ENCODE measurements at regions not wholly inside any gene's neighbourhood (a gene's known extent, or its start where the extent isn't known, plus 50 kb on each side); places are given as distances from the start of the nearest gene placed in this dataset.

DNA sequence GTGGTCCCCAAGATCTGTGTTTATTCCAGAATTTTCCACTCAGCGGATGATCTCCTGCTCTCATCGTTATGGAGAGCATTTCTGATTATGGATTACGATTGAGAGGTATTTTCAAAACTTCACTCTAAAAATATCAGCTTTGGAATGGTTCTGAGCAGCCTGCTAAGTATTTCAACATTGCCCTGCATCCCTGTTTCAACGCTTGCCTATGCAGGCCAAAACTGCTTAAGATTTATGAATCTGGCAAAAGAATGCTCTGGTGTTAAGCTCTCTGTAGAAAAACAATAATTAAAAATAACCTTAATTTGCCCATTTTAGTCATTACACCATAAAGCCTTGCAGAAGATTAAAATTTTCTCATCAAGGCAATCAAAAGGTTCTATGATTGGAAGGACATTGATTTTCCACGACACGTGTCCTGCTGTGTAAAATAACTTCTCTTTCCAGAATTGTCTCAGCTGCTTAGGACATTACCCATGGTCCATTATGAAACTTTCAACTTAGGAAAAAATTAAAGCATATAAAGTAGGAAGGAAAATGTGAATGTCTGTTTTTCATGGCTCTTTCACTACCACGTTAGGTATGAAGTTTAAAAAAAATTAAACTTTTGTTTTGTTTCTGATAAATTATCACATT, 229.9 kb downstream of the ACKR3 start:
- Mint-ChIP-seq H3K9me3 (no peaks in the 10 kb centered on the region), H3K27ac (no peak overlapping the region), H3K27me3 (peaks cover 7% of the 10 kb centered on the region), H3K36me3 (no peaks in the 10 kb centered on the region), H3K4me1 (ENCODE audit: low read depth) (no peaks in the 10 kb centered on the region), H3K4me3 (no peak overlapping the region)
- CTCF ChIA-PET: no interaction called here
- no peak for DNase-seq
- POLR2A ChIA-PET: no interaction called here
- intact Hi-C loops (cut with micrococcal nuclease): no loop called here

DNA sequence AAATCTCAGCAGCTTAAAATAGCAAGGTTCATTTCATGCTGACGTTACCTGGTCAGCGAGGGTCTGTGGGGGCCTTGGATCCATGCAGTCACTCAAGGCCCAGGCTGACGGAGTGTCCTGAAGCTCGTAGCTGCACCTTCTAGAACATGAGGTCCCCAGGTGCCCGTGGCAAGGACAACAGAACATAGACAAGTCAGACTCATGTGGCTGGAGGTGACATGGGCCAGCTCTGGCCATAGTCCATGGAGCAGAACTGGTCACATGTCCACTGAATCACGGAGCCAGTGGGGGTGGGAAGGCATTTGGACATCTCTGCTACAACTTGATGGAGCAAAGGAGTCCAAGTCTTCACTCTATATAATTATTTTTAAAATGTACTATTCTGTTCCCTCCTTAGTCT, 233.2 kb downstream of the ACKR3 start:
- ChIA-PET POLR2A (no interaction called here), CTCF (no interaction called here)
- no peak for DNase-seq
- Mint-ChIP-seq H3K9me3 (peaks cover 3% of the 10 kb centered on the region), H3K36me3 (no peaks in the 10 kb centered on the region), H3K27ac (no peak overlapping the region), H3K4me3 (no peak overlapping the region), H3K27me3 (peaks cover 14% of the 10 kb centered on the region), H3K4me1 (ENCODE audit: low read depth) (no peaks in the 10 kb centered on the region)
- intact Hi-C loops (cut with micrococcal nuclease): no loop called here

DNA sequence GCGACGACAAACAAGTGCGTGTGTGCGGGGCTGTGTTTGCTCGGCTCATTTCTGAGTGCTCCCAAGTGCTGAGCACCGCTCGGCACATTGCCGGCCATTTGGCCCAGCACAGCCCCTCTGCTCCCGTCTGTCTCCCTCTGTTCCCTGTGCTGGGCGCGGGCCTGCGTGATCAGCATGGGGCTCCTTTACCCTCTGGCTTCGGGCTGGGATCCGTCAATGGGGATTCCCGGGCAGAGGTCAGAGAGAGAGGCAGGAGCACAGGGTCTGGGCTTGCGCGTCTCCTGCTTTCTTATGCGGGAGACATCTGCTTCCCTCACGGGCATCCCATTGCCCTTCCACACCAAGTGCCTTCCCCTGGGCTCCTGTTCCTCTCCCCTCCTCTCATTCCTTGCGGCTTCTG, 234.0 kb downstream of the ACKR3 start:
- intact Hi-C loops (cut with micrococcal nuclease): no loop called here
- DNase-seq: no peak
- Mint-ChIP-seq H3K4me1 (ENCODE audit: low read depth) (no peaks in the 10 kb centered on the region), H3K27ac (no peak overlapping the region), H3K27me3 (peaks cover 14% of the 10 kb centered on the region), H3K36me3 (peaks cover 4% of the 10 kb centered on the region), H3K9me3 (peaks cover 7% of the 10 kb centered on the region), H3K4me3 (no peak overlapping the region)
- ChIA-PET POLR2A (no interaction called here), CTCF (no interaction called here)

DNA sequence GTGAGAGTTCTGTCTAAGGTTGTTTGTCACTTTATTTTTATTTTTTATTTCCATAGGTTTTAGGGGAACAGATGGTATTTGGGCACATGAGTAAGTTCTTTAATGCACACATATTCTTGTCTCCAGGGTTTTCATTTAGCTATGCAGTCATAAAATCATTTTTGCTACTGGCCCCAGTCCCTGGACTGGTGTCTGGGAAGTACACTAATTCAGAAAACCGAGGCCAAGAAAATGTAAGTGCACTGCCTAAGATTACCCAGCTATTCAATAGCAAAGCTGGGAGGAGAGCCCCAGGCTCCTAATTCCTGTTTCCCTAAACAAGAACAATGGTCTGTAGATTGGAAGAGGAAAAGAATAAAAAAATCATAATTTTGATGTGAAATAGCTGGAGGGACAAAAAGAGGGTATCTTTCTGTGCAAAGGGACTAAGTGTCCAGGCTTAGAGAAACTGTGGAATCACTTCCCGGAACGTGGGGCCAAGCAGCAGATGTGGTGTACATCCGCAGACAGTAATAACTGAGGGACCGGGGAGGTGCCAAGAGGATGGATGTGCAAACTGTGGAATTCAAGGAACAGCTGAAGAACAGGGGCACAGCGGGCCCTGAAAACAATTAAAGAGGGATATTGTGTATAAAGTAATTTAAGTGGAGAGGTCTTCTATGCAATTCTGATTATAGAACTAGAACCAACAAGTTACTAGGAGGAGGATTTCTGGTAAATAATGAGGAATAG, 236.3 kb downstream of the ACKR3 start:
- Mint-ChIP-seq H3K27me3 (peaks cover 13% of the 10 kb centered on the region), H3K36me3 (peaks cover 6% of the 10 kb centered on the region), H3K4me3 (no peak overlapping the region), H3K9me3 (peaks cover 28% of the 10 kb centered on the region), H3K4me1 (ENCODE audit: low read depth) (no peaks in the 10 kb centered on the region), H3K27ac (no peak overlapping the region)
- ChIA-PET CTCF (interaction anchor here (0.6 to 0.7 kb wide), 2 partner anchors 166 to 684 kb away, joined by 3 to 5 read pairs; no protein-coding TSS in a partner anchor), POLR2A (no interaction called here)
- DNase-seq: no peak
- intact Hi-C loops (cut with micrococcal nuclease): no loop called here

DNA sequence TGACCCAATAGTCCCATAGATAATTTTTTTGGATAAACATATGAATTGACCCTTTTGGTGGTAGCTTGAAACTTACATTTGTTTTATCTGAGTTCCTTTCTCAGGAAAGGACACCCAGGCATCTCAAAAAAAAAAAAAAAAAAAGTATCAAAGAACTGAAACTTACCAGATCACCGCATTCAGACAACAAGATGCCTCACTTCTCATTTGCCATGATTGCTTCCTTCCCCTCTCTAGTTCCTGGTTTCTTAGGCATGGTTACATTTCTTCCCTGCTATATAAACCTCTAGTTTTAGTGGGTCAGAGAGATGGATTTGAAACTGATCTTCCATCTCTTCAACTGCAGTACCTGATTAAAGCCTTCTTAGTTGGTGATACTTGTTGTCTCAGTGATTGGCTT, 240.1 kb downstream of the ACKR3 start:
- H3K27me3 Mint-ChIP-seq: peaks cover 9% of the 10 kb centered on the region
- peaks cover 28% of the 10 kb centered on the region for H3K9me3 Mint-ChIP-seq
- no peak for DNase-seq
- CTCF ChIA-PET: no interaction called here
- intact Hi-C loops (cut with micrococcal nuclease): no loop called here
- peaks cover 6% of the 10 kb centered on the region for H3K36me3 Mint-ChIP-seq
- no peak overlapping the region for H3K27ac Mint-ChIP-seq
- POLR2A ChIA-PET: no interaction called here
- H3K4me1 Mint-ChIP-seq (ENCODE audit: low read depth): no peaks in the 10 kb centered on the region
- no peak overlapping the region for H3K4me3 Mint-ChIP-seq

DNA sequence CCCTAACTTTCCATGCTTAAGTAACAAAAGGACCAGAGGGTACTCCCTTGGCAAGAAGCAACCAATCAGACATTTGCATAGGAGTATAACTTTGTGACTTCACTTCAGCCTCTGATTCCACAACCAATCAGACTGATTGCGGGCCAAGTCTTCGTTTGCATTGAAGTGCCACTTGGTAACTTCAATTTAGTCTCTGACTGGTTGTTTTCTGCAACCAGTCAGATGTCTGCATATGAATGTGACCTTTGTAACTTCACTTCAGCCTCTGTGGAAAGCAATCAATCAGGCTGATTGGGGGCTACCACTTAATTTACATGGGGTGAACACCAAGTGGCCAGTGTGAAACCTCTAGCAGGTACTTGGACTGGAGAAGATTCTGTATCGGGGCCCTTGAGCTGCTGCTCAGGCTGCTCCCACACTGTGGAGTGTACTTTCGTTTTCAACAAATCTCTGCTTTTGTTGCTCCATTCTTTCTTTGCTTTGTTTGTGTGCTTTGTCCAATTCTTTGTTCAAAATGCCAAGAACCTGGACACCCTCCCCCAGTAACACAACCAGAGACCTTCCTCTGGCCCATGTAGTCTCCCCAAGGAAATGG, 241.5 kb downstream of the ACKR3 start:
- Mint-ChIP-seq H3K4me1 (ENCODE audit: low read depth) (no peaks in the 10 kb centered on the region), H3K4me3 (no peak overlapping the region), H3K27ac (no peak overlapping the region), H3K36me3 (peaks cover 6% of the 10 kb centered on the region), H3K9me3 (peaks cover 28% of the 10 kb centered on the region), H3K27me3 (peaks cover 4% of the 10 kb centered on the region)
- DNase-seq: no peak
- intact Hi-C loops (cut with micrococcal nuclease): no loop called here
- POLR2A ChIA-PET: no interaction called here
- CTCF ChIA-PET: no interaction called here

DNA sequence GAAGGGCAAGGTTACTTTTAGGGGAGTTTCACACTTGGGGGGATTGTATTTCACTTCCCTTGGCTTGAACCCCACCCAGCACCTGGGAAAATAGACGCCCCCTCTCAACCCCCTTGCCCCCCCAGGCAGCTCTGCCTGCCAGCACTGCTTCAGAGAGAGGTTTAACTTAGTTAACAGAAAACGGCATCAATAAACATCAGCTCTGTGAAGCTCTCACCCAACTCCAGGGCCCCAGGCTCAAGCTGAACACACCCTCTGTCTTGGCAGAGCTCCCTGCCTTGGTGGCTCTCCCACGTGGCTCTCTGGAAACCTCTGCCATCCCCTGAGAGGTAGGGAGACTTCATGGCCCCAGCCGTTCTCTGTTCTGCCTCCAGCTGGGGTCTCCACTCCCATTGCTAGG, 244.1 kb downstream of the ACKR3 start:
- peaks cover under 1% of the 10 kb centered on the region for H3K36me3 Mint-ChIP-seq
- no peak overlapping the region for H3K4me3 Mint-ChIP-seq
- no peak overlapping the region for H3K27ac Mint-ChIP-seq
- ChIA-PET CTCF (no interaction called here), POLR2A (no interaction called here)
- intact Hi-C loops (cut with micrococcal nuclease): no loop called here
- peaks cover 6% of the 10 kb centered on the region for H3K27me3 Mint-ChIP-seq
- DNase-seq: no peak
- H3K9me3 Mint-ChIP-seq: peaks cover 20% of the 10 kb centered on the region
- H3K4me1 Mint-ChIP-seq (ENCODE audit: low read depth): no peaks in the 10 kb centered on the region

DNA sequence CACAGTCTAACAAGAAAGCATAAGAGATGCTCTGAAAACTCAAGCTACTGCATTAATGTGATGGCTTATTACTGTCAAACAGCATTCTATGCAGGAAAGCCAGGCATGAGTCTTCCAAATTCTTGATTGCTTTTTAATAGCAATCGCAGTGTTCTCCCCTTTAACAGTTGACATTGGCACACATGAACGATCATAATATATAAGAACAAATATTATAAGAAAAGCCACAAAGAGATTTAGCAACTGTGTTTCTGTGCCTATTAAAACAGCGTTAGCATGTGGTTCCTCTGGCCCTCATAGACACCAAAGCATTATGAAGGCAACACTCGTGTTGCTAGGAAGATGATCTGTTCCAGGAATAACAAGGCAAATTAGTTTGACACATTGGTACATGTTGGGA, 245.0 kb downstream of the ACKR3 start:
- CTCF ChIA-PET: no interaction called here
- Mint-ChIP-seq H3K36me3 (no peaks in the 10 kb centered on the region), H3K27me3 (peaks cover 6% of the 10 kb centered on the region), H3K4me1 (ENCODE audit: low read depth) (no peaks in the 10 kb centered on the region), H3K4me3 (no peak overlapping the region), H3K27ac (no peak overlapping the region), H3K9me3 (peaks cover 11% of the 10 kb centered on the region)
- intact Hi-C loops (cut with micrococcal nuclease): no loop called here
- POLR2A ChIA-PET: no interaction called here
- DNase-seq: no peak

DNA sequence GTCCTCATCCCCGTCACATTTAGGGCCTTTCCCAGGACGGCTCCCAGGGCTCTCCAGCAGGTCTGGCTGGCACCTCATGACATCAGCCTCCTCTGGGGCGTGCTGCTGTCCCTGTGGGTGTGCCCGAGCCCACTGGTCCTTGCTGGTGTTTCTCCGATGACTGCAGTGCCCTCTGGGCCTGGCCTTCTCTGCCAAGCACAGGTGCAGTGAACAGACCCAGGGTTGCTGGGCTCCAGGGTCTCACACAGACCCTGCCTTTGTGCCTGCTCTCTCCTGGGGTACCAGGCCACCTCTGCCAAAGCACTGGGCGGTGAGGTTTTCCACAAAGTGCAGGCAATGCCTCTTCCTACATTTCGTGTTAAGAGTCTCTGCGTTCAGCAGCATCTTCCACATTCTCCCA, 246.1 kb downstream of the ACKR3 start:
- Mint-ChIP-seq H3K9me3 (peaks cover 2% of the 10 kb centered on the region), H3K4me3 (no peak overlapping the region), H3K4me1 (ENCODE audit: low read depth) (no peaks in the 10 kb centered on the region), H3K36me3 (no peaks in the 10 kb centered on the region), H3K27me3 (peaks cover 6% of the 10 kb centered on the region), H3K27ac (no peak overlapping the region)
- ChIA-PET CTCF (no interaction called here), POLR2A (no interaction called here)
- intact Hi-C loops (cut with micrococcal nuclease): no loop called here
- DNase-seq: no peak

DNA sequence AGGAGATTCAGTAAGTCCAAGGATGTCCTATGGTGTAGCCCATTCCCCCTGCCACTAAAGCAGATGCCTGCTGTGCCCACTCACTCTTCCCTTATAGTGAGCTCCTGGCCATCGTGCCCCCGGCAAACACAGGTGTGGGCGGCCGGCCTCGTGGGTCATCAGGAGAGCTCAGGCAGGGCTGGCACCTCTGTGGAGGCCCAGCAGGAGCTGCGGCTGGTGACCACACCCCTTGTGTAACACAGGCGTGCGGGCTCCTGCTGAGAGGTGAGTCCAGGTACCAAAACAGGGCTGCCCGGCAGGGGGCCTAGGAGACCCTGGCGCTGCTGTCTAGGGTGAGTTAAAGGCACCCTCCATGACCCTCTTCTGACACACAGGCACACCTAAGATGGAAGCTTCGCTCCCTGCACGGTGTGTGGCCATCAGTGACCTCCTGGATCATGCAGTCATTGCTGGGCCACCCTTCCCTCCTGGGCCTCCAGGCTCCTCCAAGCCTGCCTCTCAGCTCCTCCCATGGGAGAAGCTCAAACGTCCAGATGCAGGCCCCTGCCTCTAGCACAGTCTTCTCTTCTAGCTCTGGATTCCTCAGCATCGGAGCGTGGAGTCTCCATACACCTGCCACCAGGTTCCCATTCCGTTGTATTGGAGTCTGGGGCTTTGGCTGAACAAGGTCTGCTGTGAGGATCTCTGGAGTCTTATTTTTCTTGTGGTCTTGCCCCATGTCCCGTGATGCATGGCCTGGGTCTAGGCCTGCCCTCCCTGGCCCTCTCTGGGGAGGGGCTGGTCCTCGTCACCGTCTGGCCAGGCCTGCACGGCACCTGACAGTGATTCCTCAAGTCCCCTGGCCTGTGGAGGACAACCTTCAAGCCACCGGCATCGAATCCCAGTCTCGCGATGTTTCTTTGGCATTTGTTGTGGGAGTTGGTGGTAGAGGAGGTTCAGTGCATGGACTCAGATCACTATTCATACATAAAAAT, 246.9 kb downstream of the ACKR3 start:
- Mint-ChIP-seq H3K4me3 (no peak overlapping the region), H3K4me1 (ENCODE audit: low read depth) (no peaks in the 10 kb centered on the region), H3K27ac (no peak overlapping the region), H3K36me3 (no peaks in the 10 kb centered on the region), H3K27me3 (peaks cover 6% of the 10 kb centered on the region), H3K9me3 (peaks cover 3% of the 10 kb centered on the region)
- DNase-seq: no peak
- ChIA-PET CTCF (no interaction called here), POLR2A (no interaction called here)
- intact Hi-C loops (cut with micrococcal nuclease): no loop called here

DNA sequence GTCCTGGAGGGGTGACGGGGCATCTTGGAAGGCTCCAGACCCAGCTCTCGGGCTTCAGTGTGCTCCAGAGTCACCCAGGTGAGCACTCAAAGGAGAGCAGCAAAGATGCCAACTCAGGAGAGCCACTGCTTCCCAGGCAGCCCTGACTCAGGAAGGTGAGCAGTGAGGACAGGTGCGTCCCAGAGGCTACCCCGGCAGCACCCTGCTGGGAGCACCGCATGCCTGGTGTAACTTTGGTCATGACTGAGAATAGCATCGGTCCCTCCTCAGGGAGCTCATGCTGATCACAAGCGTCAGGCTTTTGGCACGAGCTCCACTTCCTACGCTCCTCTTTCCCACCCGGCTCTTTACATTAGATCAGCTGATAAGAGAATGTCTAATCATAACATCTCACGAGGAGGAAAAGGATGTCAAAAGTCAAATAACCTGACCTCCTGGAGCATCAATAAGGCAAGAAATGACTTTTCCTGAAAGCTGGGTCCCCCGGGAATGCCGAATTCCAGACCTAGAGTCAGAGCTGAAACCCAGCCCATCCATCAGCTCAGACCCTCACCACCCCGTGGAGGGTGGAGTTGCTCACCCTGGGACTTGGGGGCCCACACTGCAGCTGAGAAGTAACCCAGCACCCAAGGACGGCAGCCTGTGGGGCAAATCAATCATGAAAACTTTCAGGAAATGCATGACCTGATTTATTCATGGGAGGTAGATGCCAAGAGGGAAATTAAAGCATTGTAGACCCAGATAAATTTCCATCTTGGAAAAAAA, 248.8 kb downstream of the ACKR3 start:
- ChIA-PET POLR2A (no interaction called here), CTCF (no interaction called here)
- intact Hi-C loops (cut with micrococcal nuclease): no loop called here
- H3K9me3 Mint-ChIP-seq: peaks cover 10% of the 10 kb centered on the region
- no peak overlapping the region for H3K27ac Mint-ChIP-seq
- H3K36me3 Mint-ChIP-seq: no peaks in the 10 kb centered on the region
- H3K4me1 Mint-ChIP-seq (ENCODE audit: low read depth): no peaks in the 10 kb centered on the region
- no peak for DNase-seq
- peaks cover 3% of the 10 kb centered on the region for H3K27me3 Mint-ChIP-seq
- no peak overlapping the region for H3K4me3 Mint-ChIP-seq
